Choroid plexus epithelial cell (primary cell): ENCODE measurements at regions not wholly inside any gene's neighbourhood (a gene's known extent, or its start where the extent isn't known, plus 50 kb on each side); places are given as distances from the start of the nearest gene placed in this dataset.

Experiments
- DNase-seq: peaks from one replicate; pipeline ENCODE4 v3.0.0-alpha.2; 2010; ENCODE audit warnings: low read depth
- H3K4me3 ChIP-seq: 2 replicates; pipeline ENCODE4 v1.5.1; 2011; ENCODE audit warnings: low read depth, mild to moderate bottlenecking, control low read depth, low read length, moderate library complexity
- CTCF ChIP-seq: conservative IDR thresholded peaks from 2 replicates; pipeline ENCODE4 v1.5.1; 2011; ENCODE audit warnings: low read depth, mild to moderate bottlenecking, control low read depth, inconsistent platforms, low read length, moderate library complexity

- DNase-seq = no peak
- TF ChIP-seq CTCF = no peak
- H3K4me3 ChIP-seq = no peak overlapping the region
Observed at GRCh38 chr12:69120354-69120753, 119.0 kb upstream of the CPSF6 start.

GRCh38 chr12:69123311-69123710, 116.1 kb upstream of the CPSF6 start:
- no peak for TF ChIP-seq CTCF
- no peak for DNase-seq
- no peak overlapping the region for H3K4me3 ChIP-seq

- DNase-seq = peak; percentile 23
- TF ChIP-seq CTCF = no peak
- H3K4me3 ChIP-seq = no peak overlapping the region
Observed at GRCh38 chr12:69123919-69124638, 115.3 kb upstream of the CPSF6 start.

GRCh38 chr12:69129017-69129416, 110.4 kb upstream of the CPSF6 start:
- peak; percentile 72 for DNase-seq
- no peak for TF ChIP-seq CTCF

GRCh38 chr12:69129564-69129963, 109.8 kb upstream of the CPSF6 start:
- TF ChIP-seq CTCF = no peak
- peak; percentile 86 for DNase-seq
- no peak overlapping the region for H3K4me3 ChIP-seq

More at GRCh38 chr12:69129017-69129416, 110.4 kb upstream of the CPSF6 start:
- H3K4me3 ChIP-seq = no peak overlapping the region

- peak; percentile 41 for DNase-seq
Observed at GRCh38 chr12:69130064-69130463, 109.3 kb upstream of the CPSF6 start.

More at GRCh38 chr12:69130064-69130463, 109.3 kb upstream of the CPSF6 start:
- peak; percentile 45 for TF ChIP-seq CTCF
- H3K4me3 ChIP-seq = no peak overlapping the region
